Thoracic aorta (tissue), 2 donors: ENCODE measurements at regions not wholly inside any gene's neighbourhood (a gene's known extent, or its start where the extent isn't known, plus 50 kb on each side); places are given as distances from the start of the nearest gene placed in this dataset.
"Not testable (repeated sequence)": the region's sequence is repeated elsewhere in the genome, so short reads cannot be mapped to it uniquely, and the experiment has no call there.

Experiments used
- ATAC-seq: fragments of 150-250 bp; one replicate; pipeline ENCODE4 v1.8.0; 2017; ENCODE audit warnings: low read depth; ENCODE audit not compliant: insufficient number of reproducible peaks, low FRiP score
- DNase-seq: peaks from one replicate; pipeline ENCODE4 v3.0.0-alpha.2; 2020; ENCODE audit warnings: low spot score
- H3K27ac ChIP-seq, 2 donors: fragments of 200-600 bp; sonication (generic); 1 replicate in 1 of 2; 2 replicates in 1 of 2; pipeline ENCODE4 v1.5.1; 2016; ENCODE audit warnings: mild to moderate bottlenecking in 2 of 2, moderate library complexity in 2 of 2
- H3K27me3 ChIP-seq: fragments of 200-600 bp; sonication (generic); replicated peaks from 2 replicates; pipeline ENCODE4 v1.6.0; 2016; ENCODE audit warnings: mild to moderate bottlenecking; ENCODE audit not compliant: insufficient read depth
- H3K36me3 ChIP-seq: fragments of 200-600 bp; sonication (generic); one replicate; pipeline ENCODE4 v1.5.1; 2016
- H3K4me1 ChIP-seq, 2 donors: fragments of 200-600 bp; sonication (generic); 1 replicate in 1 of 2; 2 replicates in 1 of 2; pipeline versions ENCODE4 v1.5.1 to v1.6.0; 2016; ENCODE audit warnings: low read depth in 2 of 2, mild to moderate bottlenecking in 1 of 2; ENCODE audit not compliant: control insufficient read depth in 1 of 2
- H3K4me3 ChIP-seq: fragments of 200-600 bp; sonication (generic); 2 replicates; pipeline ENCODE4 v1.5.1; 2016; ENCODE audit warnings: mild to moderate bottlenecking
- H3K9me3 ChIP-seq: fragments of 200-600 bp; sonication (generic); 2 replicates; pipeline ENCODE4 v1.5.1; 2016
- TF ChIP-seq, protein P1 (sequence below): fragments of 200-600 bp; sonication (generic); IDR thresholded peaks from one replicate; pipeline ENCODE4 v1.5.1; 2019; ENCODE audit warnings: antibody characterized with exemption

DNA sequence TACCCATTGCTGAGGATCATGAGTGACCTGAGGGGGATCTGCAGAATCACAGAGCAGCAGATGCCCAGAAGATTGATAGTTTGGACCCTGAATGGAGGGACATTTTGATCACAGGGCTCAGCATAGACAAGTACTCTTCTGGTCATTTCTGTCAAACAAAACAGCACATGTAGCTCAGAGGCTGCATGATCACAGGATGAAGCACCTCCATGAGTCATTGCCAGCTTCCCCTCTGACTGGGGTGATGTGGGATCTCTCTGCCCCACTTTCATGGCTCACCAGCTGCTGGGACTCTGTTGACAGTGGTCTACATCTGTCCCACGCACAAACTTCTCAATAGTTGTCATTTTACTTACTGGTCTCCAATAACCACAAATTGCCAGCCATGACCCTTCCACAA, 264.1 kb downstream of the RPIA start:
- DNase-seq (no peak), ATAC-seq (no peak)
- no peak overlapping the region for H3K4me3 ChIP-seq
- H3K27me3 ChIP-seq, result no peaks in the 10 kb centered on the region
- no peaks in the 10 kb centered on the region for H3K4me1 ChIP-seq
- TF ChIP-seq, protein P1, sequence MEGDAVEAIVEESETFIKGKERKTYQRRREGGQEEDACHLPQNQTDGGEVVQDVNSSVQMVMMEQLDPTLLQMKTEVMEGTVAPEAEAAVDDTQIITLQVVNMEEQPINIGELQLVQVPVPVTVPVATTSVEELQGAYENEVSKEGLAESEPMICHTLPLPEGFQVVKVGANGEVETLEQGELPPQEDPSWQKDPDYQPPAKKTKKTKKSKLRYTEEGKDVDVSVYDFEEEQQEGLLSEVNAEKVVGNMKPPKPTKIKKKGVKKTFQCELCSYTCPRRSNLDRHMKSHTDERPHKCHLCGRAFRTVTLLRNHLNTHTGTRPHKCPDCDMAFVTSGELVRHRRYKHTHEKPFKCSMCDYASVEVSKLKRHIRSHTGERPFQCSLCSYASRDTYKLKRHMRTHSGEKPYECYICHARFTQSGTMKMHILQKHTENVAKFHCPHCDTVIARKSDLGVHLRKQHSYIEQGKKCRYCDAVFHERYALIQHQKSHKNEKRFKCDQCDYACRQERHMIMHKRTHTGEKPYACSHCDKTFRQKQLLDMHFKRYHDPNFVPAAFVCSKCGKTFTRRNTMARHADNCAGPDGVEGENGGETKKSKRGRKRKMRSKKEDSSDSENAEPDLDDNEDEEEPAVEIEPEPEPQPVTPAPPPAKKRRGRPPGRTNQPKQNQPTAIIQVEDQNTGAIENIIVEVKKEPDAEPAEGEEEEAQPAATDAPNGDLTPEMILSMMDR, result no peak
- H3K36me3 ChIP-seq, result no peaks in the 10 kb centered on the region
- H3K9me3 ChIP-seq, result no peaks in the 10 kb centered on the region
- no peak overlapping the region for H3K27ac ChIP-seq

DNA sequence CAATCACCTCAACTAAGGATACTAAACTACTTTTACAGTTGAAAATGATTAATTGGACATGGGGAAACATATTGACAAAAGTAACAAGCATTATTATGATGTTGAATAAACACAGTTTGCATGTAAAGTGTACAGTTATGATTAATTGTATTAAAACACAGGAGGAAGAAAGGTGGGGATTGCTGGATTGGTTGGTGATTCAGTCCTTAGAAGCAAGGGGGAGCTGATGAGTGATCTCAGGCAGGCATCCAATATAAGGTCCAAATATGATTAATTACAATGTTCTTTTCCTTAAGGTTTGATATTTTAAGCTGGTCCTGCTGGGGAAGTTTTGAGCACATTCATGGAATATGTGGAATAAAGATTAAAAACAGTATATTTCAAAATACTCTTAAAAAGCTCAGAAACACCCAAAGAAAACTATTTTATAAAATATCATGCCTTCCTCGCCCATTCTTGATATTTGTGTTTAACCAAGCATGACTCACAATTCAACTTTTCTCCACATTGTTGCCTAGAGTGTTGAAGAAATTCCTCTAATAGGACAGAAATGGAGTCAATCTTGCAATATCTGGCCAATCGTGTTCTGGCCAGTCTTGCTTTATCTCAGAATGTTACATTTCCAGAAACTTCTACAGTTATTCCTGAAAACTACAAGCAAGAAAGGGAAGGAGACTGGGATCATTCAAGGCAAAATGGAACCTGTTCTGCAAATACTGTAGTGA, 268.2 kb downstream of the RPIA start:
- Histone ChIP-seq H3K4me1 (no peaks in the 10 kb centered on the region), H3K9me3 (no peaks in the 10 kb centered on the region), H3K27ac (no peak overlapping the region), H3K27me3 (no peaks in the 10 kb centered on the region), H3K4me3 (no peak overlapping the region), H3K36me3 (no peaks in the 10 kb centered on the region)
- ATAC-seq (no peak), DNase-seq (no peak)
- TF ChIP-seq, protein P1, result no peak

DNA sequence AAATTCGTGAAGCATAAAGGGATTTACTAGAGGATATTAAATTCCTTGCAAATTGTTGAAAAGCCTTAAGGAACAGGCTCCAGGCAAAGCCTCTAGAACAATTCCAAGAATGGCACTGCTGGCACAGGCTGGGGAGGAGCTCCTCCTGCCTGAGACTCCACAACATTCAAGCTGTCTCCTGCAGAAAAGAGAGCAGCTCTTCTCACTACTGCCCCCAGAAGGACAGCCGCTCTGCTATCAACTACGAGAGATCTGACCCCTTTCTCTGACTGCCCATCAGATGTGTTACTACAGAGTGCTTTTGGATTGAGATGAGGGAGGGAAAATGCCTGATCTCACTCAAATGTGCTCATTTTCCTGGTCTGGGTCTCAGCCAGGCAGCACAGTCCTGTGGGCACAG, 269.9 kb downstream of the RPIA start:
- not testable (repeated sequence) for ATAC-seq, H3K27me3 ChIP-seq, H3K36me3 ChIP-seq, H3K27ac ChIP-seq, H3K4me3 ChIP-seq, DNase-seq, H3K4me1 ChIP-seq, H3K9me3 ChIP-seq

DNA sequence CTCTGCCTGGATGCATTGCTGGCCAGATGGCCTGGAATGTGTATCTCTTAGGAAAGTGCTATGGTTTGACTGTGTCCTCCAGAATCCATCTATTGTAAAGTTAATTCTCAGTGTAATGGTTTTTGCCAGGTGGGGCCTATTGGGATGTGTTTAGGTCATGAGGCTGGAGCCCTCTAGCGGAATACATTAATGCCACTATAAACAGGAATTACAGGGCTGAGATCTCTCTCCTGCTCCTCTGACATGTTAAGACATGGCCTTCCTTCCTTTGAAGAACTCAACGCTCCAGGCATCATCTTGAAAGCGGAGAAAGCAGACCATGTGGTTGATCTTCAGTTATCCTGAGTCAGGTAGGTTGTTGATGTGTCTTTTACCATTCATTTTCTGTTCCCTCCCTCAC, 276.4 kb downstream of the RPIA start:
- Histone ChIP-seq H3K4me1 (no peaks in the 10 kb centered on the region), H3K36me3 (no peaks in the 10 kb centered on the region), H3K9me3 (no peaks in the 10 kb centered on the region), H3K27ac (no peak overlapping the region), H3K4me3 (no peak overlapping the region), H3K27me3 (no peaks in the 10 kb centered on the region)
- DNase-seq, result no peak
- ATAC-seq, result no peak
- TF ChIP-seq, protein P1, result no peak

DNA sequence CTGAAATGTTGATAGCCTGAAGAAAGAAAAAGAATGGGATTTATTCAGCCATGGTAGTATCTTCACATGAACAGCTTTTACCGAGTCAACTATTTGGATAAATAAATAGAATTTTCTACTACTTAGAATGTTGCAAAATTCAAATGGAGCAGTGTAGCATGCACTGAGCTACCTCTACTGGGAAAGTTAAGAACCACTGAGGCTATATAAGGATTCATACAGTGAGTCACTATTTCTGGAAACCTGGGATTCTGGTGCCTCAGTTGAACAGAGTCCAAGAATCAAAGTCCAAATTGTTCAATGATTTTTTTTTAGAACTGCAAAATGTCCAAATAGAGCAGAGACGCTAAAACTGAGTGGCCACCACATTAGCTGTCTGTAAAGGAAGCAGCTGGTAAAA, 286.5 kb downstream of the RPIA start:
- H3K27me3 ChIP-seq, ATAC-seq, H3K36me3 ChIP-seq, H3K9me3 ChIP-seq, H3K27ac ChIP-seq, DNase-seq, H3K4me1 ChIP-seq, H3K4me3 ChIP-seq: not testable (repeated sequence)

DNA sequence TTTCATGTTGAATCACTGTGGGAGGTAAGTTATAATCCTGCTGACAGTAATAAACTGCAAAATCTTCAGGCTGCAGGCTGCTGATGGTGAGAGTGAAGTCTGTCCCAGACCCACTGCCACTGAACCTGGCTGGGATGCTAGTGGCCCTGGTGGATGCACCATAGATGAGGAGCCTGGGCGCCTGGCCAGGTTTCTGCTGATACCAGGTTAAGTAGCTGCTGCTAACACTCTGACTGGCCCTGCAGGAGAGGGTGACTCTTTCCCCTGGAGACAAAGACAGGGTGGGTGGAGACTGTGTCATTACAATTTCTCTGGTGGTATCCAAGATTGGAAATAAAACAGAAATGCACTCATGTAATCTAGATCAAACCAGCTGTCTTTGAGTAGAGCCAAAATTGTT, 287.0 kb downstream of the RPIA start:
- H3K27me3 ChIP-seq, H3K9me3 ChIP-seq, DNase-seq, ATAC-seq, H3K36me3 ChIP-seq, H3K4me3 ChIP-seq, H3K27ac ChIP-seq, H3K4me1 ChIP-seq: not testable (repeated sequence)

DNA sequence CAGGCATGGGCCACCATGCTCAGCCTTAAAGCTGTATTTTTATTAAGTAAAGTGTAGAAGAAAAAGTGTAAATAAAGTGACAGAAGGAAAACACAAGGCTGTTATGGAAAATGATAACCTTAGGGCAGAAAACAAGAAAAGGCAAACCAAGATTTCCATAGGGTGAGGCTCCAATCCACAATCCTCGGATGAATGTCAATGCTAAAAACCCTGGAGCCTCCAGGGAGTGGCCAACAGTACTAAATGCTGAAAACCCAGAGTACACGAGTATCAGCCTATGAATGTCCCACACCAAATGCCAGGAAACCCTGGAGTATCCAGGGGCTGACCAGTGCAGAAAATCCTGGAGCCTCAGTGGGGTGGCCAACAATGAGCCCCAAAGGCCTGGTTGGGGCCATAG, 292.6 kb downstream of the RPIA start:
- H3K4me3 ChIP-seq, H3K9me3 ChIP-seq, H3K36me3 ChIP-seq, H3K27me3 ChIP-seq, DNase-seq, ATAC-seq, H3K4me1 ChIP-seq, H3K27ac ChIP-seq: not testable (repeated sequence)

DNA sequence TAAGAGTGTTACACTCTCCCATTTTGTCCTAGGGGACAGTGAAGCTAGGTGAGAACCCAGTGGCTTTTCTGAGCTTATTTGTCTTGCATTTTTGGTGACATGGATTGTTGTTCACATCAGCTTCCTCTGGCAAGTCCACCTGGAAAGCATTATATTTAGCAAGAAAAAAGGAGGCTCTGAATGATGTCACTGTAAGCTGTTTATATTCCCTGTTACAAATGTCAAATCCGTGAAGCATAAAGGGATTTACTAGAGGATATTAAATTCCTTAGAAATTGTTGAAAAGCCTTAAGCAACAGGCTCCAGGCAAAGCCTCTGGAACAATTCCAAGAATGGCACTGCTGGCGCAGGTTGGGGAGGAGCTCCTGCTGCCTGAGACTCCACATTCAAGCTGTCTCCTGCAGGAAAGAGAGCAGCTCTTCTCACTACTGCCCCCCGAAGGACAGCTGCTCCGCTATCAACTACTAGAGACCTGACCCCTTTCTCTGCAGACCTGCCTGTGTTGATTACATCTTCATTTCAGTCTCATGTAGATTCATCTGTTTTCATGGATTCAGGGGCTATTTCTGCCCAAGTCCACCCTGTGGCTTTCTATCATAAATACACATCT, 295.4 kb downstream of the RPIA start:
- DNase-seq, ATAC-seq, H3K9me3 ChIP-seq, H3K4me3 ChIP-seq, H3K4me1 ChIP-seq, H3K27me3 ChIP-seq, H3K27ac ChIP-seq, H3K36me3 ChIP-seq: not testable (repeated sequence)

DNA sequence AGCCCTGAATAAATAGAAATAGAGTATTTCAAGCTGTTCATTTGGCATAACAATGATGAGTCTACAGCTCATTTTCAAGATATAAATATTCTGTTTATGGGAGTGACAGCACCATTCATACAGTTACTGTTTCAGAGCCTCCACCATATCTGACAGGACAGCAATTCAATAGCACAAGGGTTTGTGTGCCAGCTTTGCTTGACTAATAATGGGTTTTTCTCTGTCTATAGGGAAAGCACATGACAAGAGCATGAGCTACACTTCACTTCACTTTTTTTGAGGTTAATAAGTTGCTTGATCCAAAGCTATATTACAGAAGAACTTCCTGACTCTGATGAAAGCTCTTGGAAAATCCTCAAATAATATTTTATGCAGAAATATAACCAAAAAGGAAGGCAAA, 297.1 kb downstream of the RPIA start:
- H3K27me3 ChIP-seq, H3K9me3 ChIP-seq, DNase-seq, ATAC-seq, H3K4me1 ChIP-seq, H3K4me3 ChIP-seq, H3K36me3 ChIP-seq, H3K27ac ChIP-seq: not testable (repeated sequence)

DNA sequence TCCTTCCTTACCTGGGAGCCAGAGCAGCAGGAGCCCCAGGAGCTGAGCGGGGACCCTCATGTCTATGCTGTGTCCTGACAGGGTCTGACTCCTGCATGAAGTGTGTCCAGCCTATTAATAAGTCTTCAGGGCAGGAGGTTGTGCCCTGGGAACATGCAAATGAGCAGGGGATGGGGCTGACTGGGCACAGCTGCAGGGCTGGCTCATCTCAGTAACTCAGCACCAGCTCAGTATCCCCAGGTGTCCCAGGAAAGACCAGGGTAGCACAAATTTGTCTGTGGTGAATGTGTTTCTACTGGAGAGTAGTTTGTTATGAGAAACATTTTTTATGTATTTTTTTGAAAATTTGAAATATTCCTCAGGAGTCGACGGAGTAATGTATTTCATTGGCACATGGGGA, 301.3 kb downstream of the RPIA start:
- ATAC-seq, DNase-seq, H3K27me3 ChIP-seq, H3K36me3 ChIP-seq, H3K4me1 ChIP-seq, H3K27ac ChIP-seq, H3K4me3 ChIP-seq, H3K9me3 ChIP-seq: not testable (repeated sequence)
